Keratinocyte (primary cell): ENCODE measurements at regions not wholly inside any gene's neighbourhood (a gene's known extent, or its start where the extent isn't known, plus 50 kb on each side); places are given as distances from the start of the nearest gene placed in this dataset.
A peak's percentile ranks its signal among the peaks of the same experiment; 100 is the strongest.

Experiments used
- CTCF ChIP-seq, 3 experiments: IDR thresholded peaks in 1 of 3; conservative IDR thresholded peaks in 1 of 3; optimal IDR thresholded peaks in 1 of 3; 2 replicates in 2 of 3; 3 replicates in 1 of 3; pipeline versions ENCODE3 to v1.5.1; 2011; ENCODE audit warnings: low read length in 3 of 3, mild to moderate bottlenecking in 3 of 3, moderate library complexity in 2 of 3, control low read depth in 1 of 3, inconsistent platforms in 1 of 3; ENCODE audit not compliant: insufficient read depth in 2 of 3; ENCODE audit errors: extremely low read depth in 1 of 3
- EZH2 ChIP-seq: IDR thresholded peaks from one replicate; pipeline ENCODE4 v1.6.1; 2012; ENCODE audit warnings: inconsistent platforms, mild to moderate bottlenecking, low read length, moderate library complexity

DNA sequence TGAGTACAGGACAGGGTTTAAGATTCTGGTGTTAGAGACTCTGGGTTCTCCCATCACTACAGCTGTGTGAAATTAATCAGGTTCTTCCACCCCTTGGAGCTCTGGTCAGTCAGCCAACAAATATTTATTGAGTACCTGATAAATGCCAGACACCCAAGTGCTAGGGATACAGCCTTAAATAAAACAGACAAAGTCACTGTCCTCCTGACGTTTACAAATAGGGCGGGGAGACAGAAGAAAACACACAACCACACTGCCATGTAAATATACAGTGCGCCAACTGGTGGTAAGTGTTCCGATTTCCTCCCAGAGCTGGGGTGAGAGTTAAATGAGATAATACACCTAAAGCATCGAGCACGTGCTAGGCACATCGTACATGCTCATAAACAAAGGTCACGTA is 121.0 kb downstream of the COPRS start:
- TF ChIP-seq CTCF (optimal IDR thresholded peaks at IDR 0.05 in 1 of 3, IDR thresholded peaks at IDR 0.05 in 1 of 3, conservative IDR thresholded peaks at IDR 0.05 in 1 of 3; ENCODE audit: extremely low read depth in 1 of 3, insufficient read depth in 2 of 3, low read length in 3 of 3) (peak in 1 of 3 experiments; percentile 5), EZH2 (no peak)
